ENCODE measurements at regions not wholly inside any gene's neighbourhood (a gene's known extent, or its start where the extent isn't known, plus 50 kb on each side); places are given as distances from the start of the nearest gene placed in this dataset.

DNA sequence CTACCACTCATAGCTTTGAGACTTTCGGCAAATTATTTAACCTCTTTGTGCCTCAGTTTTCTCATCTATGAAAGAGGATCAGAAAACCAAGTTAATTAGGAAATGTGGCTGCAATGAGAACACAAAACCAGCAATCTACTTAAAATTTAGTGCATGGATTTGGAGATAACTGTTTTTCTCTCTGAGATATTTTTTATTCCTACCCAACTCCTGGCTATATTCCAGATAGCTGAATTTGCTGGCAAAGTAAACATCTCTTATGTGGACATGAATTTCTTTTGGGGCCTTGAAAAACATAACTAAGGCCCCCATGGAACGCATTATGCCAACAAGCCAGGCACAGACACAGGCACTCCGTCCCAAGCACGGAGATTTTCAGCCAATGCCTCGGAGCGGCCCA, 53.4 kb upstream of the FOXN3 start:
- TF ChIP-seq SMC3 (conservative IDR thresholded peaks at IDR 0.05; ENCODE audit: poor library complexity) (no peak), EP300 (conservative IDR thresholded peaks at IDR 0.05; ENCODE audit: poor library complexity, severe bottlenecking) (no peak), RAD21 (conservative IDR thresholded peaks at IDR 0.05) (no peak)
- TF ChIP-seq, protein P1, sequence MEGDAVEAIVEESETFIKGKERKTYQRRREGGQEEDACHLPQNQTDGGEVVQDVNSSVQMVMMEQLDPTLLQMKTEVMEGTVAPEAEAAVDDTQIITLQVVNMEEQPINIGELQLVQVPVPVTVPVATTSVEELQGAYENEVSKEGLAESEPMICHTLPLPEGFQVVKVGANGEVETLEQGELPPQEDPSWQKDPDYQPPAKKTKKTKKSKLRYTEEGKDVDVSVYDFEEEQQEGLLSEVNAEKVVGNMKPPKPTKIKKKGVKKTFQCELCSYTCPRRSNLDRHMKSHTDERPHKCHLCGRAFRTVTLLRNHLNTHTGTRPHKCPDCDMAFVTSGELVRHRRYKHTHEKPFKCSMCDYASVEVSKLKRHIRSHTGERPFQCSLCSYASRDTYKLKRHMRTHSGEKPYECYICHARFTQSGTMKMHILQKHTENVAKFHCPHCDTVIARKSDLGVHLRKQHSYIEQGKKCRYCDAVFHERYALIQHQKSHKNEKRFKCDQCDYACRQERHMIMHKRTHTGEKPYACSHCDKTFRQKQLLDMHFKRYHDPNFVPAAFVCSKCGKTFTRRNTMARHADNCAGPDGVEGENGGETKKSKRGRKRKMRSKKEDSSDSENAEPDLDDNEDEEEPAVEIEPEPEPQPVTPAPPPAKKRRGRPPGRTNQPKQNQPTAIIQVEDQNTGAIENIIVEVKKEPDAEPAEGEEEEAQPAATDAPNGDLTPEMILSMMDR (IDR thresholded peaks at IDR 0.05; ENCODE audit: poor library complexity, severe bottlenecking) = no peak
- TF ChIP-seq, protein P2, sequence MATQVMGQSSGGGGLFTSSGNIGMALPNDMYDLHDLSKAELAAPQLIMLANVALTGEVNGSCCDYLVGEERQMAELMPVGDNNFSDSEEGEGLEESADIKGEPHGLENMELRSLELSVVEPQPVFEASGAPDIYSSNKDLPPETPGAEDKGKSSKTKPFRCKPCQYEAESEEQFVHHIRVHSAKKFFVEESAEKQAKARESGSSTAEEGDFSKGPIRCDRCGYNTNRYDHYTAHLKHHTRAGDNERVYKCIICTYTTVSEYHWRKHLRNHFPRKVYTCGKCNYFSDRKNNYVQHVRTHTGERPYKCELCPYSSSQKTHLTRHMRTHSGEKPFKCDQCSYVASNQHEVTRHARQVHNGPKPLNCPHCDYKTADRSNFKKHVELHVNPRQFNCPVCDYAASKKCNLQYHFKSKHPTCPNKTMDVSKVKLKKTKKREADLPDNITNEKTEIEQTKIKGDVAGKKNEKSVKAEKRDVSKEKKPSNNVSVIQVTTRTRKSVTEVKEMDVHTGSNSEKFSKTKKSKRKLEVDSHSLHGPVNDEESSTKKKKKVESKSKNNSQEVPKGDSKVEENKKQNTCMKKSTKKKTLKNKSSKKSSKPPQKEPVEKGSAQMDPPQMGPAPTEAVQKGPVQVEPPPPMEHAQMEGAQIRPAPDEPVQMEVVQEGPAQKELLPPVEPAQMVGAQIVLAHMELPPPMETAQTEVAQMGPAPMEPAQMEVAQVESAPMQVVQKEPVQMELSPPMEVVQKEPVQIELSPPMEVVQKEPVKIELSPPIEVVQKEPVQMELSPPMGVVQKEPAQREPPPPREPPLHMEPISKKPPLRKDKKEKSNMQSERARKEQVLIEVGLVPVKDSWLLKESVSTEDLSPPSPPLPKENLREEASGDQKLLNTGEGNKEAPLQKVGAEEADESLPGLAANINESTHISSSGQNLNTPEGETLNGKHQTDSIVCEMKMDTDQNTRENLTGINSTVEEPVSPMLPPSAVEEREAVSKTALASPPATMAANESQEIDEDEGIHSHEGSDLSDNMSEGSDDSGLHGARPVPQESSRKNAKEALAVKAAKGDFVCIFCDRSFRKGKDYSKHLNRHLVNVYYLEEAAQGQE (IDR thresholded peaks at IDR 0.05; ENCODE audit: borderline replicate concordance) = no peak

All from neural cell (in vitro differentiated cells).